ENCODE measurements at regions not wholly inside any gene's neighbourhood (a gene's known extent, or its start where the extent isn't known, plus 50 kb on each side); places are given as distances from the start of the nearest gene placed in this dataset.

- 70 to 93% methylated on average over 5 of the region's 5 CpGs for WGBS, 2 donors
- intact Hi-C loops (cut with DNase I; ENCODE audit: low total_unique reads) = no loop called here
- DNase-seq (ENCODE audit: low spot score in 2 of 2) = no peak
- no peak overlapping the region for H3K4me3 ChIP-seq (ENCODE audit: low read depth, poor library complexity, severe bottlenecking)
- TF ChIP-seq POLR2A (IDR thresholded peaks at IDR 0.05) = no peak
- TF ChIP-seq, protein P1, sequence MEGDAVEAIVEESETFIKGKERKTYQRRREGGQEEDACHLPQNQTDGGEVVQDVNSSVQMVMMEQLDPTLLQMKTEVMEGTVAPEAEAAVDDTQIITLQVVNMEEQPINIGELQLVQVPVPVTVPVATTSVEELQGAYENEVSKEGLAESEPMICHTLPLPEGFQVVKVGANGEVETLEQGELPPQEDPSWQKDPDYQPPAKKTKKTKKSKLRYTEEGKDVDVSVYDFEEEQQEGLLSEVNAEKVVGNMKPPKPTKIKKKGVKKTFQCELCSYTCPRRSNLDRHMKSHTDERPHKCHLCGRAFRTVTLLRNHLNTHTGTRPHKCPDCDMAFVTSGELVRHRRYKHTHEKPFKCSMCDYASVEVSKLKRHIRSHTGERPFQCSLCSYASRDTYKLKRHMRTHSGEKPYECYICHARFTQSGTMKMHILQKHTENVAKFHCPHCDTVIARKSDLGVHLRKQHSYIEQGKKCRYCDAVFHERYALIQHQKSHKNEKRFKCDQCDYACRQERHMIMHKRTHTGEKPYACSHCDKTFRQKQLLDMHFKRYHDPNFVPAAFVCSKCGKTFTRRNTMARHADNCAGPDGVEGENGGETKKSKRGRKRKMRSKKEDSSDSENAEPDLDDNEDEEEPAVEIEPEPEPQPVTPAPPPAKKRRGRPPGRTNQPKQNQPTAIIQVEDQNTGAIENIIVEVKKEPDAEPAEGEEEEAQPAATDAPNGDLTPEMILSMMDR (IDR thresholded peaks at IDR 0.05) = no peak
Measured at GRCh38 chrX:19179389-19179788, 57.1 kb upstream of the ADGRG2 start.

DNA sequence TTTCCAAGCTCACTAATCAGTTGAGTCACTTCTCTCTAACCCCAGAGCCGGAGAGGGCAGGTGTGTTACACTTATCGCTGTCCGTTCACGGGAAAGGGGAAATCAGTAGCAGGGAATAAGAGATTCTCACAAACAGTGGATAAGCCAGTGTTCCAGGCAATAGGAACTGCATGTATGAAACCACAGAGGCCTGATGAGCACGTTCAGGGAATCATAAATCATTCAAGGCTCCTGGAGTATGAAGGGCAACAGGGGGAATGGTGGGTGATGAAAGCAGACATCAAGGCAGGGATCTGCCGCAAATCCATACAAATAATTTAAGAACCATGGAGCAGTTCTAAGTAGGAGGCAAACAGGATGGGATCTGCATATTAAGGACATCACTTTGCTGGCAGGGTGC, 59.1 kb upstream of the ADGRG2 start:
- intact Hi-C loops (cut with DNase I; ENCODE audit: low total_unique reads) = no loop called here
- H3K4me3 ChIP-seq (ENCODE audit: low read depth, poor library complexity, severe bottlenecking) = no peak overlapping the region
- TF ChIP-seq, protein P1 (IDR thresholded peaks at IDR 0.05) = no peak
- DNase-seq (ENCODE audit: low spot score in 2 of 2) = no peak
- WGBS, 2 donors = 83 to 84% methylated on average over 6 of the region's 6 CpGs

GRCh38 chrX:19182785-19183184, 60.5 kb upstream of the ADGRG2 start:
- no peak for DNase-seq (ENCODE audit: low spot score in 2 of 2)
- 91 to 92% methylated on average over 4 to 5 of the region's 5 CpGs for WGBS, 2 donors
- intact Hi-C loops (cut with DNase I; ENCODE audit: low total_unique reads) = no loop called here
- TF ChIP-seq, protein P1 (IDR thresholded peaks at IDR 0.05) = no peak
- no peak for TF ChIP-seq POLR2A (IDR thresholded peaks at IDR 0.05)
- H3K4me3 ChIP-seq (ENCODE audit: low read depth, poor library complexity, severe bottlenecking) = no peak overlapping the region

GRCh38 chrX:19183761-19184477, 61.7 kb upstream of the ADGRG2 start:
- intact Hi-C loops (cut with DNase I; ENCODE audit: low total_unique reads) = no loop called here
- WGBS, 2 donors = 57 to 65% methylated on average over 11 of the region's 11 CpGs
- H3K4me3 ChIP-seq (ENCODE audit: low read depth, poor library complexity, severe bottlenecking) = no peak overlapping the region
- TF ChIP-seq, protein P1 (IDR thresholded peaks at IDR 0.05) = no peak
- TF ChIP-seq POLR2A (IDR thresholded peaks at IDR 0.05) = no peak
- DNase-seq (ENCODE audit: low spot score in 2 of 2) = no peak

GRCh38 chrX:19188566-19188965, 66.3 kb upstream of the ADGRG2 start:
- 49 to 61% methylated on average over 3 of the region's 3 CpGs for WGBS, 2 donors

More at GRCh38 chrX:19188566-19188965, 66.3 kb upstream of the ADGRG2 start:
- H3K4me3 ChIP-seq (ENCODE audit: low read depth, poor library complexity, severe bottlenecking) = no peak overlapping the region
- intact Hi-C loops (cut with DNase I; ENCODE audit: low total_unique reads) = no loop called here
- no peak for TF ChIP-seq POLR2A (IDR thresholded peaks at IDR 0.05)
- TF ChIP-seq, protein P1 (IDR thresholded peaks at IDR 0.05) = no peak
- DNase-seq (ENCODE audit: low spot score in 2 of 2) = no peak

All from lower leg skin (tissue), 4 donors.